IMR-90 (cell line): ENCODE measurements at regions not wholly inside any gene's neighbourhood (a gene's known extent, or its start where the extent isn't known, plus 50 kb on each side); places are given as distances from the start of the nearest gene placed in this dataset.

Source experiments
- ATAC-seq: fragments of 200-7000 bp; cut with Tn5 transposase; 2 replicates; pipeline ENCODE4 v1.9.1; 2020; ENCODE audit warnings: low read depth, mild to moderate bottlenecking, moderate library complexity
- BruUV-seq: library from RNA; stranded (reverse); fragments of 400-500 nt; replicated peaks from 2 replicates; lab custom pipeline; 2021; lab: Mats Ljungman, UMichigan
- CTCF ChIA-PET: fragments of 300-600 bp; formaldehyde crosslinking; extraction: SDS; loops from one replicate; lab custom pipeline; 2021; ENCODE audit warnings: antibody characterized with exemption; lab: Yijun Ruan, JAX
- POLR2A ChIA-PET: fragments of 300-600 bp; sonication (Branson Sonifier 250); formaldehyde crosslinking; loops from one replicate; lab custom pipeline; 2022; ENCODE audit warnings: antibody characterized with exemption; ENCODE audit not compliant: unreplicated experiment; lab: Charles Lee
- DNase-seq: peaks from one replicate; pipeline ENCODE4 v3.0.0; 2013
- H2AFZ ChIP-seq: replicated peaks from 2 replicates; pipeline ENCODE3; 2013; ENCODE audit warnings: low read length, mild to moderate bottlenecking; ENCODE audit not compliant: poor library complexity
- H2AK5ac ChIP-seq: 2 replicates; pipeline ENCODE4 v1.6.1; 2013; ENCODE audit warnings: low read depth, low read length, inconsistent platforms
- H2AK9ac ChIP-seq: replicated peaks from 2 replicates; pipeline ENCODE3; 2013; ENCODE audit warnings: mild to moderate bottlenecking, low read depth, low read length, moderate library complexity; ENCODE audit not compliant: poor library complexity
- H2BK120ac ChIP-seq: 2 replicates; pipeline ENCODE4 v1.6.1; 2013; ENCODE audit warnings: low read depth, low read length, inconsistent platforms
- H2BK15ac ChIP-seq: 3 replicates; pipeline ENCODE4 v1.6.1; 2013; ENCODE audit warnings: low read depth, low read length, inconsistent platforms
- H2BK20ac ChIP-seq: 2 replicates; pipeline ENCODE4 v1.6.1; 2013; ENCODE audit warnings: low read depth, mild to moderate bottlenecking, inconsistent platforms, low read length, moderate library complexity
- H2BK5ac ChIP-seq: 2 replicates; pipeline ENCODE4 v1.6.1; 2013; ENCODE audit warnings: mild to moderate bottlenecking, low read depth, low read length, inconsistent platforms; ENCODE audit not compliant: poor library complexity, severe bottlenecking
- H3K14ac ChIP-seq: replicated peaks from 2 replicates; pipeline ENCODE4 v1.6.1; 2013; ENCODE audit warnings: low read depth, low read length, inconsistent platforms
- H3K18ac ChIP-seq: 2 replicates; pipeline ENCODE4 v1.6.1; 2013; ENCODE audit warnings: low read depth, low read length, control low read depth
- H3K23ac ChIP-seq: 2 replicates; pipeline ENCODE4 v1.6.1; 2013; ENCODE audit warnings: low read depth, low read length, inconsistent platforms
- H3K27ac ChIP-seq: 2 replicates; pipeline ENCODE4 v1.5.1; 2013; ENCODE audit warnings: mild to moderate bottlenecking, control low read depth, low read length; ENCODE audit not compliant: insufficient read depth
- H3K27me3 ChIP-seq: 2 replicates; pipeline ENCODE4 v1.6.1; 2013; ENCODE audit warnings: low read length; ENCODE audit not compliant: control insufficient read depth, insufficient read depth
- H3K36me3 ChIP-seq: 2 replicates; pipeline ENCODE4 v1.6.1; 2013; ENCODE audit warnings: low read length, mixed read lengths; ENCODE audit not compliant: control insufficient read depth, insufficient read depth
- H3K4ac ChIP-seq: 2 replicates; pipeline ENCODE4 v1.6.1; 2013; ENCODE audit warnings: low read depth, low read length, inconsistent platforms
- H3K4me1 ChIP-seq: 2 replicates; pipeline ENCODE4 v1.6.1; 2013; ENCODE audit warnings: low read length, mixed read lengths; ENCODE audit not compliant: control insufficient read depth, insufficient read depth
- H3K4me2 ChIP-seq: 2 replicates; pipeline ENCODE4 v1.6.1; 2013; ENCODE audit warnings: low read depth, mild to moderate bottlenecking, control low read depth, low read length, moderate library complexity
- H3K4me3 ChIP-seq: 2 replicates; pipeline ENCODE4 v1.5.1; 2013; ENCODE audit warnings: low read depth, mild to moderate bottlenecking, control low read depth, low read length, moderate library complexity; ENCODE audit not compliant: insufficient read depth
- H3K56ac ChIP-seq: 2 replicates; pipeline ENCODE4 v1.6.1; 2013; ENCODE audit warnings: low read length, inconsistent platforms; ENCODE audit not compliant: insufficient read depth; ENCODE audit errors: extremely low read depth
- H3K79me1 ChIP-seq, 2 experiments: 2 replicates each; pipeline ENCODE4 v1.6.1; 2013; ENCODE audit warnings: low read length in 2 of 2, inconsistent platforms in 1 of 2, low read depth in 1 of 2
- H3K9ac ChIP-seq: 2 replicates; pipeline ENCODE4 v1.6.1; 2013; ENCODE audit warnings: low read depth, low read length, control low read depth
- H3K9me1 ChIP-seq: 2 replicates; pipeline ENCODE4 v1.6.1; 2013; ENCODE audit warnings: low read length, inconsistent platforms; ENCODE audit not compliant: insufficient read depth
- H3K9me3 ChIP-seq: 2 replicates; pipeline ENCODE4 v1.6.1; 2013; ENCODE audit warnings: low read length; ENCODE audit not compliant: control insufficient read depth, insufficient read depth
- H4K20me1 ChIP-seq: 2 replicates; pipeline ENCODE4 v1.6.1; 2013; ENCODE audit warnings: low read length, inconsistent platforms; ENCODE audit not compliant: insufficient read depth
- H4K5ac ChIP-seq: 2 replicates; pipeline ENCODE4 v1.6.1; 2013; ENCODE audit warnings: mild to moderate bottlenecking, low read depth, low read length, control low read depth
- H4K8ac ChIP-seq, 2 experiments: 2 replicates each; pipeline ENCODE4 v1.6.1; 2013; ENCODE audit warnings: low read depth in 2 of 2, low read length in 2 of 2, control low read depth in 1 of 2, inconsistent platforms in 1 of 2
- H4K91ac ChIP-seq: 2 replicates; pipeline ENCODE4 v1.6.1; 2013; ENCODE audit warnings: low read depth, low read length, inconsistent platforms; ENCODE audit not compliant: insufficient read depth
- BHLHE40 ChIP-seq: fragments of 150-350 bp; IDR thresholded peaks from 2 replicates; pipeline ENCODE4 v1.6.1; 2016; ENCODE audit warnings: mild to moderate bottlenecking, low read depth, low read length
- CEBPB ChIP-seq: IDR thresholded peaks from 2 replicates; pipeline ENCODE4 v1.6.1; 2012; ENCODE audit warnings: low read depth, low read length, improper control_type of control experiment
- RCOR1 ChIP-seq: IDR thresholded peaks from 2 replicates; pipeline ENCODE4 v1.6.1; 2012; ENCODE audit warnings: mild to moderate bottlenecking, low read length, improper control_type of control experiment; ENCODE audit not compliant: insufficient replicate concordance
- WGBS, 2 experiments: methylation state at CpG; one replicate each; pipeline versions ENCODE4 v1.1.5 to v1.1.7; 2013; ENCODE audit warnings: missing lambda C conversion rate in 2 of 2; ENCODE audit not compliant: insufficient read length in 1 of 2; ENCODE audit errors: extremely low coverage in 2 of 2; 5-methylcytosine and 5-hydroxymethylcytosine counted together
- dilution Hi-C: fragments of 300-500 bp; cut with HindIII; formaldehyde crosslinking; loops from one replicate; pipeline ENCODE4 v1.14.3; 2018; ENCODE audit warnings: low sequenced_read_pairs; ENCODE audit not compliant: unreplicated experiment
- in situ Hi-C: fragments of 300-500 bp; cut with MboI; formaldehyde crosslinking; loops from 3 replicates; pipeline ENCODE4 v1.14.3; 2019; ENCODE audit warnings: low sequenced_read_pairs, inconsistent platforms, mixed read lengths
- intact Hi-C: fragments of 100-400 bp; cut with micrococcal nuclease; formaldehyde crosslinking; loops from 2 replicates; pipeline ENCODE4 v1.10.0; 2022

GRCh38 chr5:166032601-166033000, 2258.8 kb upstream of the WWC1 start:
- no peaks in the 10 kb centered on the region for H4K20me1 ChIP-seq
- no peaks in the 10 kb centered on the region for H3K27me3 ChIP-seq
- no CpG with 5 or more reads among the region's 1 CpG for WGBS, 2 experiments
- no peaks in the 10 kb centered on the region for H3K79me1 ChIP-seq
- H3K9ac ChIP-seq: no peak overlapping the region
- no peak overlapping the region for H3K23ac ChIP-seq
- no peaks in the 10 kb centered on the region for H3K9me1 ChIP-seq
- no peaks in the 10 kb centered on the region for H3K4me1 ChIP-seq
- H2BK5ac ChIP-seq: no peak overlapping the region
- no TSS peak for BruUV-seq
- H2BK20ac ChIP-seq: no peak overlapping the region
- peaks cover 10% of the 10 kb centered on the region; the same call in 1 of the 2 replicates for H3K9me3 ChIP-seq
- no peak overlapping the region for H2AK9ac ChIP-seq
- no peak overlapping the region for H2BK120ac ChIP-seq
- intact Hi-C loops: no loop called here
- no peak overlapping the region for H3K56ac ChIP-seq
- H3K4me3 ChIP-seq: no peak overlapping the region
- dilution Hi-C loops: no loop called here
- ChIA-PET CTCF (interaction anchor here (0.5 to 0.7 kb wide), 2 partner anchors 13 to 1451 kb away, joined by 3 read pairs; no protein-coding TSS in a partner anchor), POLR2A (no interaction called here)
- H3K18ac ChIP-seq: no peak overlapping the region
- in situ Hi-C loops: no loop called here
- DNase-seq (no peak), ATAC-seq (no peak)
- H2BK15ac ChIP-seq: no peak overlapping the region
- H3K27ac ChIP-seq: no peak overlapping the region
- H2AFZ ChIP-seq: no peak overlapping the region
- H4K5ac ChIP-seq: no peak overlapping the region
- TF ChIP-seq RCOR1: no peak
- TF ChIP-seq CEBPB: no peak
- TF ChIP-seq BHLHE40: no peak
- no peak overlapping the region for H3K4me2 ChIP-seq
- no peak overlapping the region for H4K91ac ChIP-seq
- no peaks in the 10 kb centered on the region for H3K36me3 ChIP-seq
- H3K14ac ChIP-seq: no peak overlapping the region
- no peak overlapping the region for H3K4ac ChIP-seq
- no peak overlapping the region for H4K8ac ChIP-seq
- no peak overlapping the region for H2AK5ac ChIP-seq
